Small intestine (tissue), 7 donors: ENCODE measurements at regions not wholly inside any gene's neighbourhood (a gene's known extent, or its start where the extent isn't known, plus 50 kb on each side); places are given as distances from the start of the nearest gene placed in this dataset.

Experiments used
- DNase-seq, 2 donors: peaks; one replicate each; pipeline versions ENCODE4 v3.0.0 to v3.0.0-alpha.2; 2013
- FAIRE-seq: peaks from 2 replicates; lab custom pipeline; 2012; peaks lifted over from hg19 to GRCh38; lab: Jason Lieb, UNC
- H3K27ac ChIP-seq, 3 donors: one replicate each; pipeline ENCODE4 v1.5.1; 2013; ENCODE audit warnings: low read length in 2 of 3, mild to moderate bottlenecking in 2 of 3, control low read depth in 1 of 3, inconsistent platforms in 1 of 3, low read depth in 1 of 3, moderate library complexity in 1 of 3
- H3K27me3 ChIP-seq, 3 donors: one replicate each; pipeline ENCODE4 v1.6.1; 2013; ENCODE audit warnings: low read length in 3 of 3, inconsistent platforms in 1 of 3; ENCODE audit not compliant: control insufficient read depth in 3 of 3, insufficient read depth in 3 of 3
- H3K36me3 ChIP-seq, 3 donors: one replicate each; pipeline ENCODE4 v1.6.1; 2013; ENCODE audit warnings: low read length in 3 of 3, inconsistent platforms in 1 of 3, low read depth in 1 of 3, mild to moderate bottlenecking in 1 of 3, moderate library complexity in 1 of 3; ENCODE audit not compliant: control insufficient read depth in 3 of 3, insufficient read depth in 2 of 3
- H3K4me1 ChIP-seq, 3 donors: one replicate each; pipeline ENCODE4 v1.6.1; 2013; ENCODE audit warnings: low read length in 2 of 3, inconsistent platforms in 1 of 3, low read depth in 1 of 3, mild to moderate bottlenecking in 1 of 3, moderate library complexity in 1 of 3; ENCODE audit not compliant: control insufficient read depth in 3 of 3, insufficient read depth in 2 of 3
- H3K4me3 ChIP-seq, 3 donors: one replicate each; pipeline ENCODE4 v1.5.1; 2013; ENCODE audit warnings: low read length in 3 of 3, control low read depth in 1 of 3, inconsistent platforms in 1 of 3, low read depth in 1 of 3, mild to moderate bottlenecking in 1 of 3, moderate library complexity in 1 of 3
- H3K9me3 ChIP-seq, 2 donors: one replicate each; pipeline ENCODE4 v1.6.1; 2013; ENCODE audit warnings: low read depth in 1 of 2, low read length in 1 of 2; ENCODE audit not compliant: control insufficient read depth in 2 of 2, insufficient read depth in 1 of 2
- WGBS, 3 donors: extraction: QIAGEN DNeasy Blood & Tissue Kit; methylation state at CpG; one replicate each; pipeline ENCODE4 v1.1.7; 2013; 5-methylcytosine and 5-hydroxymethylcytosine counted together
- donor health status: healthy with polysubstance abuse.
- donor health status: control.
- donor health status: control.
- donor health status: Bipolar disorder and iron deficiency.
- donor health status: healthy.

GRCh38 chrX:99703473-99703872 lies 706.6 kb downstream of the PCDH19 start:
- Histone ChIP-seq H3K36me3 (no peaks in the 10 kb centered on the region), H3K4me1 (no peaks in the 10 kb centered on the region), H3K27ac (no peak overlapping the region), H3K27me3 (no peaks in the 10 kb centered on the region), H3K4me3 (no peak overlapping the region), H3K9me3 (no peaks in the 10 kb centered on the region)
- no peak for DNase-seq
- FAIRE-seq: no peak
- WGBS, 3 donors: 60 to 63% (median 61%) methylated on average over 4 of the region's 4 CpGs

GRCh38 chrX:99698451-99698850 lies 711.6 kb downstream of the PCDH19 start:
- no peak for DNase-seq
- no peak overlapping the region for H3K4me3 ChIP-seq
- H3K4me1 ChIP-seq: no peaks in the 10 kb centered on the region
- H3K27me3 ChIP-seq: no peaks in the 10 kb centered on the region
- H3K27ac ChIP-seq: no peak overlapping the region
- WGBS, 3 donors: 38 to 80% (median 76%) methylated on average over 2 of the region's 2 CpGs
- FAIRE-seq: no peak
- no peaks in the 10 kb centered on the region for H3K36me3 ChIP-seq
- H3K9me3 ChIP-seq: no peaks in the 10 kb centered on the region

GRCh38 chrX:99663136-99663535 lies 746.9 kb downstream of the PCDH19 start:
- DNase-seq (no peak), FAIRE-seq (no peak)
- Histone ChIP-seq H3K4me1 (no peaks in the 10 kb centered on the region), H3K36me3 (no peaks in the 10 kb centered on the region), H3K27ac (no peak overlapping the region), H3K9me3 (no peaks in the 10 kb centered on the region), H3K27me3 (no peaks in the 10 kb centered on the region), H3K4me3 (no peak overlapping the region)
- 55 to 64% (median 58%) methylated on average over 4 of the region's 4 CpGs for WGBS, 3 donors

- no peak for FAIRE-seq
- 64 to 84% (median 80%) methylated on average over 1 of the region's 1 CpG for WGBS, 3 donors
Measured at GRCh38 chrX:99654188-99654587, 755.9 kb downstream of the PCDH19 start.

GRCh38 chrX:99653352-99653751 lies 756.7 kb downstream of the PCDH19 start:
- no peak for FAIRE-seq
- 83 to 85% (median 83%) methylated on average over 1 of the region's 1 CpG for WGBS, 3 donors
- H3K36me3 ChIP-seq: no peaks in the 10 kb centered on the region
- H3K27me3 ChIP-seq: no peaks in the 10 kb centered on the region
- H3K4me3 ChIP-seq: no peak overlapping the region
- H3K4me1 ChIP-seq: no peaks in the 10 kb centered on the region
- no peak for DNase-seq
- no peaks in the 10 kb centered on the region for H3K9me3 ChIP-seq
- H3K27ac ChIP-seq: no peak overlapping the region

More at GRCh38 chrX:99654188-99654587, 755.9 kb downstream of the PCDH19 start:
- Histone ChIP-seq H3K27ac (no peak overlapping the region), H3K27me3 (no peaks in the 10 kb centered on the region), H3K9me3 (no peaks in the 10 kb centered on the region), H3K4me1 (no peaks in the 10 kb centered on the region), H3K4me3 (no peak overlapping the region), H3K36me3 (no peaks in the 10 kb centered on the region)
- no peak for DNase-seq

GRCh38 chrX:99613041-99613440 lies 797.0 kb downstream of the PCDH19 start:
- no peak overlapping the region for H3K27ac ChIP-seq
- H3K27me3 ChIP-seq: no peaks in the 10 kb centered on the region
- no peak for DNase-seq
- no peak overlapping the region for H3K4me3 ChIP-seq
- H3K4me1 ChIP-seq: no peaks in the 10 kb centered on the region
- FAIRE-seq: no peak
- H3K36me3 ChIP-seq: no peaks in the 10 kb centered on the region
- no peaks in the 10 kb centered on the region for H3K9me3 ChIP-seq

GRCh38 chrX:99603091-99603814 lies 806.8 kb downstream of the PCDH19 start:
- H3K9me3 ChIP-seq: peaks cover 0 to 1% of the 10 kb centered on the region in 2 donors
- no peaks in the 10 kb centered on the region for H3K27me3 ChIP-seq
- DNase-seq: no peak
- 36 to 38% (median 38%) methylated on average over 3 of the region's 3 CpGs for WGBS, 3 donors
- no peaks in the 10 kb centered on the region for H3K4me1 ChIP-seq
- no peaks in the 10 kb centered on the region for H3K36me3 ChIP-seq
- no peak overlapping the region for H3K27ac ChIP-seq
- peak; percentile 26 for FAIRE-seq
- no peak overlapping the region for H3K4me3 ChIP-seq

GRCh38 chrX:99602107-99602506 lies 808.0 kb downstream of the PCDH19 start:
- H3K27me3 ChIP-seq: no peaks in the 10 kb centered on the region
- FAIRE-seq: no peak

GRCh38 chrX:99588936-99589335 lies 821.1 kb downstream of the PCDH19 start:
- no peaks in the 10 kb centered on the region for H3K27me3 ChIP-seq
- no peak overlapping the region for H3K27ac ChIP-seq
- H3K4me3 ChIP-seq: no peak overlapping the region
- whole genome bisulfite sequencing, 3 donors: 63 to 77% (median 66%) methylated on average over 3 of the region's 3 CpGs
- FAIRE-seq (no peak), DNase-seq (no peak)
- H3K9me3 ChIP-seq: no peaks in the 10 kb centered on the region
- H3K4me1 ChIP-seq: no peaks in the 10 kb centered on the region
- H3K36me3 ChIP-seq: no peaks in the 10 kb centered on the region

More at GRCh38 chrX:99602107-99602506, 808.0 kb downstream of the PCDH19 start:
- DNase-seq: no peak
- Histone ChIP-seq H3K4me1 (no peaks in the 10 kb centered on the region), H3K9me3 (peaks cover 0 to 1% of the 10 kb centered on the region in 2 donors), H3K27ac (no peak overlapping the region), H3K36me3 (no peaks in the 10 kb centered on the region), H3K4me3 (no peak overlapping the region)
